ENCODE measurements at regions not wholly inside any gene's neighbourhood (a gene's known extent, or its start where the extent isn't known, plus 50 kb on each side); places are given as distances from the start of the nearest gene placed in this dataset.

- no peak for TF ChIP-seq MAX (IDR thresholded peaks at IDR 0.05; ENCODE audit: insufficient read depth, insufficient read length)
- TF ChIP-seq POLR2AphosphoS5 (IDR thresholded peaks at IDR 0.05; ENCODE audit: insufficient read depth, low read depth, low read length) = no peak
- no peak for TF ChIP-seq FOS (IDR thresholded peaks at IDR 0.05; ENCODE audit: borderline replicate concordance, insufficient read depth, low read length)
- no peak for TF ChIP-seq CTCF (IDR thresholded peaks at IDR 0.05; ENCODE audit: extremely low read depth in 1 of 2, insufficient read depth in 1 of 2, low read depth in 1 of 2, low read length in 2 of 2)
- TF ChIP-seq JUN (IDR thresholded peaks at IDR 0.05; ENCODE audit: borderline replicate concordance, insufficient read depth, insufficient read length, low read depth) = no peak
- TF ChIP-seq POLR2A (IDR thresholded peaks at IDR 0.05; ENCODE audit: low read depth, low read length) = no peak
- no peak for TF ChIP-seq EZH2 (IDR thresholded peaks at IDR 0.05; ENCODE audit: borderline replicate concordance, low read depth, low read length, severe bottlenecking)
- no peak for TF ChIP-seq GATA2 (IDR thresholded peaks at IDR 0.05; ENCODE audit: insufficient read depth, insufficient read length, low read depth, low read length)
- TF ChIP-seq MYC (IDR thresholded peaks at IDR 0.05; ENCODE audit: low read depth, low read length) = no peak
Measured at GRCh38 chr3:197362081-197362480, 63.7 kb upstream of the DLG1 start.

Data from endothelial cell of umbilical vein (primary cell).